ENCODE measurements at regions not wholly inside any gene's neighbourhood (a gene's known extent, or its start where the extent isn't known, plus 50 kb on each side); places are given as distances from the start of the nearest gene placed in this dataset.

DNA sequence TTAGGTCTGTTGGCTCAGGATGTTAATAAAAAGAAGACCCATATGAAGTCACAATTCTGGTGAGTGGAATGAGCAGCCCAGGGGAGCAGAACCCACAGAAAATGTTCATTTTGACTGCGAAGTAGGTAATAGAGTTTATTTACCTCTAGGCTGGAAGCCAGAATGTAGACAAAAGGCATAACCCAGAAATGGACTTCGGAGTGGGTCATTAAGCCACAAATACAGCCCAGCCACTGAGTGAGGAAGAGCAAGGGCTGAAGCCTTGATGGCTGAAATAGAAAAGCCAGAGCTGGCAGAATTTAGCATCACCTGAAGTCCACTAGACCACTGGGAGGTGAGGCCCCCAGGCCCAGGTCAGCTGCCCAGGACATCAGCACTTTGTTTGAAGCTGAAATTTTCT lies 168.0 kb downstream of the NXNL2 start:
- TF ChIP-seq, protein P1, sequence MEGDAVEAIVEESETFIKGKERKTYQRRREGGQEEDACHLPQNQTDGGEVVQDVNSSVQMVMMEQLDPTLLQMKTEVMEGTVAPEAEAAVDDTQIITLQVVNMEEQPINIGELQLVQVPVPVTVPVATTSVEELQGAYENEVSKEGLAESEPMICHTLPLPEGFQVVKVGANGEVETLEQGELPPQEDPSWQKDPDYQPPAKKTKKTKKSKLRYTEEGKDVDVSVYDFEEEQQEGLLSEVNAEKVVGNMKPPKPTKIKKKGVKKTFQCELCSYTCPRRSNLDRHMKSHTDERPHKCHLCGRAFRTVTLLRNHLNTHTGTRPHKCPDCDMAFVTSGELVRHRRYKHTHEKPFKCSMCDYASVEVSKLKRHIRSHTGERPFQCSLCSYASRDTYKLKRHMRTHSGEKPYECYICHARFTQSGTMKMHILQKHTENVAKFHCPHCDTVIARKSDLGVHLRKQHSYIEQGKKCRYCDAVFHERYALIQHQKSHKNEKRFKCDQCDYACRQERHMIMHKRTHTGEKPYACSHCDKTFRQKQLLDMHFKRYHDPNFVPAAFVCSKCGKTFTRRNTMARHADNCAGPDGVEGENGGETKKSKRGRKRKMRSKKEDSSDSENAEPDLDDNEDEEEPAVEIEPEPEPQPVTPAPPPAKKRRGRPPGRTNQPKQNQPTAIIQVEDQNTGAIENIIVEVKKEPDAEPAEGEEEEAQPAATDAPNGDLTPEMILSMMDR (IDR thresholded peaks at IDR 0.05): no peak
- no peak for TF ChIP-seq EP300 (IDR thresholded peaks at IDR 0.05)

Measured in ovary (tissue), 3 donors.